Fibroblast of the conjunctiva (primary cell): ENCODE measurements at regions not wholly inside any gene's neighbourhood (a gene's known extent, or its start where the extent isn't known, plus 50 kb on each side); places are given as distances from the start of the nearest gene placed in this dataset.
"Not testable (repeated sequence)": the region's sequence is repeated elsewhere in the genome, so short reads cannot be mapped to it uniquely, and the experiment has no call there.

Source experiments
- DNase-seq: peaks from one replicate; pipeline ENCODE4 v3.0.0-alpha.2; 2010; ENCODE audit warnings: low read depth

GRCh38 chr17:77290759-77291558, 150.2 kb downstream of the SEC14L1 start:
- not testable (repeated sequence) for DNase-seq

DNA sequence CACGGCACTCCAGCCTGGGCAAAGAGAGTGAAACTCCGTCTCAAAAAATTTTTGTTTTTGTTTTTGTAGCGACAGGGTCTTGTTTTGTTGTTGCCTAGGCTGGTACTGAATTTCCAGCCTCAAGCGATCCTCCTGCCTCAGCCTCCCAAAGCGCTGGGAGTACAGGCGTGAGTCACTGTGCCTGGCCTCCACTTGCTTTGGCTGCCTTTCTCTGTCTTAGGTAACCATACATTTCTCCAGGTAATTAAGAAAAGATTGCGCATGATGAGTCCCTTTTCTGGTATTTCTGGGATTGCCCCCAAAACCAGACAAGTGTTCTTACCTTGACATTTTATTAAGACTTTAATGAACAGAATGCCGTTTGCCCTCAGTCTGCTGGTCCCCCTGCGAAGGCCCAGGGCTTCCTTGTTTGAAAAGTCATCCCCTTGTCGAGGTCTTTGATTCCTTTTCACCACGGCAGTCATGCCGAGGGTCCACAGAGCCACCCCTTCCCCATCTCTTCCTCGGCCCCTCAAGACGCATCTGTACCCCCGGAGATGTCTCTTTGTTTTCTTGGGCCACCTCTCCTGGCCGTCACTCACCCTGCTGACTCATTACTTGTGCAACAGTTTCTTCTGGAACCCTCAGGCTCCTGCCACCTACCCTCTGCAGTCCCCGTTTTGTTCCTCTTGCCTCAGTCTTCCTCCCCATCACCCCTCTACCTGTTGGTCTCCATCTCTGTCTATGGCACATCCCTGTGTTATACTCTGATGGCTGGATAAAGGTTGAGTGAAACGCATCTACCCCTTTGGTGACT, 151.0 kb downstream of the SEC14L1 start:
- DNase-seq = no peak

- no peak for DNase-seq
Measured at GRCh38 chr17:77294761-77295160, 154.0 kb downstream of the SEC14L1 start.

DNA sequence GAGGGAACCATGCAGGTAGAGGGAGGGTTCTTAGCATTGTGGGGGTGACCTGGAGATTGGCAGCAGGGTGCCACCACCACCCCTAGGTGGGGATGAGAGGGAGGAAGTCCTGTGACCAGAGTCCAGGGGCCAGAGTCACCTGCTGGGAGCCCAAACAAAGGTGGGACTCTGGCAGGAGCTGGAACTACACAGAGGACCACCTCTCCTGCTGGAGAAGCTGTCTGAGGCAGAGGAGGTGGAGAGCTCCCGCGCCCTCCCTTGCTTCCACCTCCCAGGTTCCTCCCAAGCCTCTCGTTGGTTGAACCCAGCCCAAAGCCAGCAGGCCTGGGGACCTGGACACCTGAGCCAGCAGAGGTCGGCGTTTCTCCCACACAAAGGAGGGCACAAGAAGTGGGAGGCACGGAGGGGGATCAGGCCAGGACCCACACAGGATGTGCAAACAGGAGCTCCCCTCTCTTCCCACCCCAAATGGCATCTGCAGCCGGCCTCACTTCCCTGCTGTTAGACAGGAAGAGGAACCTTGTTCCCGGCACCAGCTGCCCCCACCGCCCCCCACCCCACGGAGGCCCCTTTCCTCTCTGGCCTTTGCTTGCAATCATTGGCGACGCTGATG, 154.6 kb downstream of the SEC14L1 start:
- no peak for DNase-seq

- no peak for DNase-seq
Measured at GRCh38 chr17:77296769-77297409, 156.1 kb downstream of the SEC14L1 start.

DNA sequence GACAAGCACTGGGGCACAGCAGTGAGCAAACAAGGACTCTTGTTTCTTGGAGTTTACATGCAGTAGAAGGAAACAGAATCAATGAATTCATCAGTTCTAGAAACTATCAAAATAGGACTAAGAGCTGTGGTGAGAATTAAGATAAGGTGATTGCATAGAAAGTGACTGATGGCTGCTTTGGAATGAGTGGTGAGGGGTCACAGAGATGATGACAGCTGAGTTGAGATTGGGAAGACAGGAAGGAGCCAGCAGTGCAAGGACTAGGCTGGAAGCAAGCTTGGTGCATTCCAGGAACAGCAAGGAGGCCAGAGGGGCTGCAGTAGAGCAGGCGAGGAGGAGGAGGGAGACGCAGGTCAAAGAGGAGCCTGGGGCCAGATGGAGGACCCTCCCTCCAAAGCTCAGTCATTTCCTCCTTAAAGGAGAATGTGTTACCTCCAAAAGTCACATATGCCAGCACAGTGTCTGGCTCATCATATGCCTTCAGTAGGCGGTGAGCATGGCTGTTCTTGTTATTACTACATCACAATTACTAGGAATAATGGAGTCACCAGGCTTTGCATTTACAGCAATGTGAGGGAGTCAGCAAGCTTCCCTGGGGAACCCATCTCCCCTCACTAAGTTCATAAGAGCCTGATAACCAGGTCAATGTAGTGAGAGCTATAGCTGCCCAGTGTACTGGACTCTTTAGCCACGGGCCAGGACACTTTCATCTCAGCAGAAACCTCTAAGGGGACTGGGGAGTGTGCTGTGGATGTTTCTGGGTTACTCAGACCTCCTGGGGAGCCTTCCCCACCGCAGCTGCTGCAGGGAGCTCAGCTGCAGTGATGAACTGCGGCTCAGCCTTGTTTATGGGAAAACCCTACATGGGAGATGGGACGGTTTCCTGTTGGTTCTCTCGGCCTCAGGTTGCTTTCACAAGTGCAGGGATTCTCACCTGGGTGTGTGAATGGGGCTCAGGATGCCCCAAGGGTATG, 157.2 kb downstream of the SEC14L1 start:
- DNase-seq = no peak

- no peak for DNase-seq
Measured at GRCh38 chr17:77298811-77299210, 158.0 kb downstream of the SEC14L1 start.

GRCh38 chr17:77299256-77300015, 158.7 kb downstream of the SEC14L1 start:
- no peak for DNase-seq

DNA sequence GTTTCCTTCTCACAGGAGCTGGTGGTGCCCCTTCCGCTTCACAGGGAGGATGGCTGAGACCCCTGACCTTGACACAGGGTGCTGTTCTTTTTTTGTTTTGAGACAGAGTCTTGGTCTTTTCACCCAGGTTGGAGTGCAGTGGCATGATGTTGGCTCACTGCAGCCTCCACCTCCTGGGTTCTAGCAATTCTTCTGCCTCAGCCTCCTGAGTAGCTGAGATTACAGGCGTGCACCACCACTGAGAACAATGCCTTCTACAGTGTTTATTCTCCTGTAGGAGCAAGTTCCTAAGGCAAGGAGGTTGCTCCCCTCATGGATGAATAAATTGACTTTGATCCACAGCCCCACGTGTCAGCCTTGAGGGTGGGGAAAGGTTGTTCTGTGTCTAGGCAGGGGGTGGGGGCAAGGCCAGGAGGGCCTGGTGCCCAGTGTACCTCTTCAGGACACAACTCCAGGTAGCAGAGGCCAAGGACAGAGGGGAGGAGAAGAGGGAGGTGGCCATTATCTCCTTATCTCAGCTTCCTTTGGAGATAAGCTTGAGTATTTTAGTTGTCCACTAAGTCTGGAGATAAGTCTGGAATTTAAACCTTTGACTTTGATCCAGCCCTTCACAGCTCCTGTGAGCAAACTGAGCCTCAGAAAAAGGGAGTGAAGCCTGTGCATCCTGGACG, 159.4 kb downstream of the SEC14L1 start:
- no peak for DNase-seq

- DNase-seq = no peak
Measured at GRCh38 chr17:77301694-77302266, 161.0 kb downstream of the SEC14L1 start.

- DNase-seq = no peak
Measured at GRCh38 chr17:77302682-77303081, 161.9 kb downstream of the SEC14L1 start.

- DNase-seq = no peak
Measured at GRCh38 chr17:77303620-77304019, 162.9 kb downstream of the SEC14L1 start.

- no peak for DNase-seq
Measured at GRCh38 chr17:77304051-77304745, 163.4 kb downstream of the SEC14L1 start.

DNA sequence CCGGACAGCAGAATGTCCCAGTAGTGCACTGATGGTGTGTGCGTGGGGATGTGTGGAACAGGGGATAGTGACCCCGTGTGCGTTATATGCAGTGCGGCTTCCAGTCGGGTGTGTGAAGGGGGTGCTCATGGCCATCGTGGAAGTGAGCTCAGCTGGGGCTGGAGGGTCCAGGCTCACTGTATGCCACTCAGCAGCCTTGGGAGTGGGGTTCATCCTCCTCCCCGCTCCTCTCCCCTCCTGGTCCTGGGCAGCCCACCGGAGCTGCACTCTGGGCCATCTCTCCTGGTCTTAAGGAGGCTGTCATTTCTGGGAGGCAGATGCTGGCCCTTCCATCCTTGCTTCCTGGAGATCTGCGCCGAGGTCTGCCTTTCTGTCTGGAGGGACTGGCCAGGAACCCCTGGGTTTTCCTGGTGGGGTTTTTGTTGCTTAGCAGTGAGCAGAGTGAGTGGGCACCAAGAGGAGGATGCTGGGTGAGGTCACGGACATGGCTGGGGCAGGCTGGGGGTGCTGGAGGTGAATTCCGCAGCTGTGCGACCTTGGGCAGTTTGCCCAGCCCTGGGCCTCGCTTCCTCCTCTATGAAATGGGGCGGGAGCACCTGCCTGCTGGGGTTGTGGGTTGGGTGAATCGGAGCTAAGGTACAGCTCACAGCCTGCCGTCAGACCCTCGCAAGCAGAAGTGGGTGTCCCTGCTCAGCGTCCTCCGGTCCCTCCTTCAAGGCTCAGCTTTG, 164.1 kb downstream of the SEC14L1 start:
- DNase-seq = no peak

GRCh38 chr17:77306048-77306789, 165.4 kb downstream of the SEC14L1 start:
- DNase-seq = no peak

DNA sequence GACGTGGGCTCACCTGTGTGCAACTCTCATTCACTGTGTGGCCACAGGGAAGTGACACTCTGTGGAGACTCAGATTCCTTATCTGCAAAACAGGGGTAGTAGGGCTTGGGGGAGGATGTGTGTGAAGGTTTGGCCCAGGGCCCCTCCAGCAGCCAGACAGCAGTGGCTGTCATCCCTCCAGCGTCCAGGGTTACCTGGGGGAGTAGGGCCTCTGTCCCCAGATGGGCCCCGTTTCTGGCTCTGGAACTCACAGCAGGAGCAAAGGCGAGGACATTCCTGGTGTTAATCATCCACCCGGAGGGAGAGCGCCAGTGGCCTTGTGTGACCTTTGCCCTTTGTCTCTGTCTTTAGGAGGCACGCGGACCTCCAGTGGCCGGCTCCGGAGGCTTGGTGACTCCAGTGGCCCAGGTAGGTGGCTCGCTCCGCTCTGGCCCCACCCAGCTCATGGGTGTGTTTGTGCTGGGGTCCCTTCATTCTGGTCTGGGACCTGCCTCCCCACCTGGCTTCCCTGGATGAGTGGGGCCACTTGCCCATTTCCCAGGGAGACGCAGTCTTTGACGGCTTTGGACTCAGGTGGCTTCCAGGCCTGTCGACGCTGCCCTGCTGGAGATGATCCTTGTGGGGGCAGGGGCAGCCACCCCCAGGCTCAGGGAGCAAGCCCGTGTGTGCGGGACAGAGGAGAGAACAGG, 166.2 kb downstream of the SEC14L1 start:
- no peak for DNase-seq
